Left renal cortex interstitium (tissue), 4 donors: ENCODE measurements at regions not wholly inside any gene's neighbourhood (a gene's known extent, or its start where the extent isn't known, plus 50 kb on each side); places are given as distances from the start of the nearest gene placed in this dataset.
"Not testable (repeated sequence)": the region's sequence is repeated elsewhere in the genome, so short reads cannot be mapped to it uniquely, and the experiment has no call there.

Experiments
- DNase-seq, 4 donors: peaks; one replicate each; pipeline ENCODE4 v3.0.0-alpha.2; 2013; ENCODE audit warnings: low read depth in 4 of 4, low spot score in 2 of 4, missing footprints in 1 of 4

GRCh38 chr3:88282528-88283241, 132.9 kb downstream of the C3orf38 start:
- no peak for DNase-seq

GRCh38 chr3:88283242-88283592, 133.5 kb downstream of the C3orf38 start:
- DNase-seq: no peak

- DNase-seq: no peak
Observed at GRCh38 chr3:88291486-88291885, 141.7 kb downstream of the C3orf38 start.

GRCh38 chr3:88298189-88298588, 148.4 kb downstream of the C3orf38 start:
- DNase-seq: no peak

GRCh38 chr3:88301273-88301995, 151.7 kb downstream of the C3orf38 start:
- DNase-seq: no peak

- DNase-seq: no peak
Observed at GRCh38 chr3:88301996-88302393, 152.2 kb downstream of the C3orf38 start.

- DNase-seq: not testable (repeated sequence)
Observed at GRCh38 chr3:88303331-88303904, 153.7 kb downstream of the C3orf38 start.

GRCh38 chr3:88307666-88308065, 157.9 kb downstream of the C3orf38 start:
- DNase-seq: no peak

GRCh38 chr3:88311826-88312225, 162.1 kb downstream of the C3orf38 start:
- DNase-seq: no peak

- peak in 3 of 4 donors; percentile 18 to 38 (median 29) for DNase-seq
Observed at GRCh38 chr3:88312256-88312655, 162.5 kb downstream of the C3orf38 start.

GRCh38 chr3:88318067-88318466, 168.3 kb downstream of the C3orf38 start:
- no peak for DNase-seq

GRCh38 chr3:88321363-88322050, 171.7 kb downstream of the C3orf38 start:
- DNase-seq: no peak

- DNase-seq: no peak
Observed at GRCh38 chr3:88324788-88325187, 175.0 kb downstream of the C3orf38 start.

GRCh38 chr3:88334187-88334868, 184.6 kb downstream of the C3orf38 start:
- no peak for DNase-seq

- no peak for DNase-seq
Observed at GRCh38 chr3:88336894-88337293, 187.1 kb downstream of the C3orf38 start.

- DNase-seq: no peak
Observed at GRCh38 chr3:88343264-88343663, 193.5 kb downstream of the C3orf38 start.

GRCh38 chr3:88346643-88347042, 196.9 kb downstream of the C3orf38 start:
- no peak for DNase-seq

GRCh38 chr3:88362428-88362827, 212.7 kb downstream of the C3orf38 start:
- no peak for DNase-seq

GRCh38 chr3:88364926-88365325, 215.2 kb downstream of the C3orf38 start:
- DNase-seq: no peak

- DNase-seq: no peak
Observed at GRCh38 chr3:88369337-88369736, 219.6 kb downstream of the C3orf38 start.

- DNase-seq: no peak
Observed at GRCh38 chr3:88369767-88370166, 220.0 kb downstream of the C3orf38 start.
